GM12878 (cell line): ENCODE measurements at regions not wholly inside any gene's neighbourhood (a gene's known extent, or its start where the extent isn't known, plus 50 kb on each side); places are given as distances from the start of the nearest gene placed in this dataset.

Experiments
- ATAC-seq: fragments of 200-7000 bp; cut with Tn5 transposase; 3 replicates; pipeline ENCODE4 v1.9.1; 2020; ENCODE audit warnings: mild to moderate bottlenecking, moderate library complexity
- BruUV-seq: library from RNA; stranded (reverse); fragments of 400-500 nt; replicated peaks from 2 replicates; lab custom pipeline; 2021; lab: Mats Ljungman, UMichigan
- CTCF ChIA-PET: fragments of 300-600 bp; sonication (Branson Sonifier 250); formaldehyde crosslinking; extraction: SDS; loops from one replicate; lab custom pipeline; 2021; ENCODE audit warnings: inconsistent platforms; lab: Yijun Ruan, JAX
- POLR2A ChIA-PET: fragments of 350-600 bp; formaldehyde crosslinking; extraction: SDS; loops from one replicate; lab custom pipeline; 2021; ENCODE audit warnings: inconsistent platforms; lab: Charles Lee
- RAD21 ChIA-PET: fragments of 300-600 bp; sonication (Branson Sonifier 250); formaldehyde crosslinking; loops from one replicate; lab custom pipeline; 2023; ENCODE audit warnings: antibody characterized with exemption; ENCODE audit not compliant: unreplicated experiment; lab: Charles Lee
- SMC1A ChIA-PET: fragments of 300-600 bp; sonication (Branson Sonifier 250); formaldehyde crosslinking; loops from one replicate; lab custom pipeline; 2023; ENCODE audit not compliant: unreplicated experiment, uncharacterized antibody; lab: Charles Lee
- DNase-seq: peaks from one replicate; pipeline ENCODE4 v3.0.0-alpha.2; 2011; ENCODE audit warnings: low read depth, low spot score
- FAIRE-seq: peaks from 3 replicates; lab custom pipeline; 2011; peaks lifted over from hg19 to GRCh38; lab: Jason Lieb, UNC
- H2AFZ ChIP-seq: 2 replicates; pipeline ENCODE4 v1.6.0; 2011; ENCODE audit warnings: low read depth, low read length, control low read depth; ENCODE audit not compliant: control insufficient read depth
- H3K27ac ChIP-seq: 2 replicates; pipeline ENCODE4 v1.5.1; 2011; ENCODE audit warnings: control low read depth; ENCODE audit not compliant: control insufficient read depth, insufficient read depth
- H3K27me3 ChIP-seq, 2 experiments: replicated peaks in 1 of 2; 2 replicates each; pipeline versions ENCODE4 v1.6.0 to v1.6.1; 2011; ENCODE audit warnings: low read length in 1 of 2; ENCODE audit not compliant: control insufficient read depth in 2 of 2, insufficient read depth in 2 of 2
- H3K36me3 ChIP-seq, 2 experiments: 2 replicates each; pipeline ENCODE4 v1.5.1; 2011; ENCODE audit warnings: low read length in 1 of 2; ENCODE audit not compliant: control insufficient read depth in 2 of 2, insufficient read depth in 2 of 2
- H3K4me1 ChIP-seq: 2 replicates; pipeline ENCODE4 v1.6.1; 2011; ENCODE audit warnings: mild to moderate bottlenecking, low read length, moderate library complexity, mixed read lengths; ENCODE audit not compliant: control insufficient read depth, insufficient read depth
- H3K4me2 ChIP-seq: 2 replicates; pipeline ENCODE4 v1.6.0; 2011; ENCODE audit warnings: control low read depth; ENCODE audit not compliant: control insufficient read depth, insufficient read depth
- H3K4me3 ChIP-seq: fragments of 200-600 bp; sonication (generic); 2 replicates; pipeline ENCODE4 v1.5.1; 2016
- H3K79me2 ChIP-seq: 2 replicates; pipeline ENCODE4 v1.6.0; 2011; ENCODE audit warnings: low read length; ENCODE audit not compliant: control insufficient read depth, insufficient read depth
- H3K9ac ChIP-seq: 2 replicates; pipeline ENCODE4 v1.8.0; 2011; ENCODE audit warnings: low read length, control low read depth, mixed read lengths; ENCODE audit not compliant: control insufficient read depth, insufficient read depth
- H3K9me3 ChIP-seq: replicated peaks from 3 replicates; pipeline ENCODE4 v1.5.1; 2011; ENCODE audit warnings: mild to moderate bottlenecking, low read length; ENCODE audit not compliant: control insufficient read depth, insufficient read depth
- H4K20me1 ChIP-seq: 2 replicates; pipeline ENCODE4 v1.6.0; 2011; ENCODE audit not compliant: control insufficient read depth, insufficient read depth
- ASH2L ChIP-seq: fragments of 300-600, 200-600 bp; sonication (generic); IDR thresholded peaks from 2 replicates; pipeline ENCODE4 v1.6.1; 2017; ENCODE audit warnings: low read depth, mild to moderate bottlenecking, borderline replicate concordance
- CEBPZ ChIP-seq: fragments of 150-350 bp; IDR thresholded peaks from 2 replicates; pipeline ENCODE4 v1.6.1; 2016; ENCODE audit warnings: low read depth, low read length
- CREM ChIP-seq: IDR thresholded peaks from 2 replicates; pipeline ENCODE4 v1.6.1; 2014; ENCODE audit warnings: antibody characterized with exemption, low read depth
- FOS ChIP-seq: IDR thresholded peaks from 3 replicates; pipeline ENCODE4 v1.6.1; 2011; ENCODE audit warnings: borderline replicate concordance; ENCODE audit not compliant: insufficient read length; ENCODE audit errors: extremely low read depth
- MTA3 ChIP-seq: IDR thresholded peaks from 2 replicates; pipeline ENCODE4 v1.6.1; 2012; ENCODE audit warnings: low read length, inconsistent platforms, borderline replicate concordance
- RELB ChIP-seq: fragments of 450-650 bp; IDR thresholded peaks from 2 replicates; pipeline ENCODE4 v1.6.1; 2017; ENCODE audit warnings: low read depth, mild to moderate bottlenecking, moderate library complexity
- SREBF2 ChIP-seq: IDR thresholded peaks from 2 replicates; pipeline ENCODE4 v1.6.1; 2012; ENCODE audit warnings: mild to moderate bottlenecking, low read length
- ZNF687 ChIP-seq: fragments of 450-650 bp; IDR thresholded peaks from 2 replicates; pipeline ENCODE4 v1.6.1; 2017; ENCODE audit warnings: mild to moderate bottlenecking, moderate library complexity
- WGBS: methylation state at CpG from one replicate; pipeline ENCODE4 v1.1.6; 2016; ENCODE audit warnings: low lambda C conversion rate; ENCODE audit not compliant: insufficient replicate concordance, insufficient coverage; ENCODE audit errors: missing lambda C conversion rate; 5-methylcytosine and 5-hydroxymethylcytosine counted together
- in situ Hi-C: fragments of 300-500 bp; cut with MboI; formaldehyde crosslinking; loops from 9 replicates; pipeline ENCODE4 v1.14.3; 2018; ENCODE audit warnings: mixed read lengths
- intact Hi-C: fragments of 100-400 bp; cut with micrococcal nuclease; formaldehyde crosslinking; loops from one replicate; pipeline ENCODE4 v1.14.2; 2022; ENCODE audit not compliant: unreplicated experiment
- TF ChIP-seq, protein P1 (sequence below): fragments of 450-650 bp; IDR thresholded peaks from 2 replicates; pipeline ENCODE4 v1.6.1; 2017; ENCODE audit warnings: mild to moderate bottlenecking
- TF ChIP-seq, protein P2 (sequence below): IDR thresholded peaks from 2 replicates; pipeline ENCODE4 v1.6.1; 2011; ENCODE audit warnings: borderline replicate concordance, low read depth, mild to moderate bottlenecking, moderate library complexity, mixed read lengths, low read length; ENCODE audit not compliant: insufficient read depth; ENCODE audit errors: extremely low read length

DNA sequence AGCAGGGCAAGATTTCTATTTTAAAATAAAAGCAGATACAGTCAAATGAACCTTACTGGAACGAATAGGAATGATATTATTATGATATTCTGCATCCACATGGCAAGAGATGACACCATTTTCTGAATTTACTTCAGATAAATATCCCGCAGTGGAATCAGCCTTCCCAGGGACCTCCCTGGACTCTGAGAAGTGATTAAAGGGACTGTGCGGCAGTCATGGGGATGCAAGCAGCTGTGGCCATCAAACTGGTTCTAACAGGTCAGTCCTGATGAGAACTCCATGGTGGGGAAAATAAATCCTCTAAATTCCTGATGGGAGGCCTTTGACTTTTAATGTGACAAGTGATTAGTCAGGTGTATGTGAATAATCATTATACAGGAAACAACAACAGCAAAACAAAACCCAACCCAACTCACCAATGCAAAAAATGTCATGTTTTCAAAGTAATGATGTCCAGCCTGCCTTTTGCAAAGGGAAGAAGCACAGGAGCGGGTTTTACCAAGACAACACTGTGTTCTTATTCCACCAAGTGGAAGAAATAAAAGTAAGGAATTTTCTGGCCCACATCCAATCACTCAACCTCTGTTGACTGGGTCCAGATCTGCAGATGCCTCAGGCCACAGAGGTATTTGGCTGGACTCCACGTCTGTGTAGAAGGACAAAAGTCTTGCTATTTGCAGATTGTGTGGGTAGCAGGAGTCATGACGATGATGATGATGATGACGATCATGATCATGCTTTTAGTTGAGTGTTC, 61.9 kb upstream of the CITED2 start:
- FAIRE-seq (no peak), ATAC-seq (no peak), DNase-seq (no peak)
- Histone ChIP-seq H3K79me2 (no peaks in the 10 kb centered on the region), H4K20me1 (no peaks in the 10 kb centered on the region), H3K36me3 (no peaks in the 10 kb centered on the region), H3K4me3 (no peak overlapping the region), H3K27ac (no peak overlapping the region), H2AFZ (no peak overlapping the region), H3K9me3 (peaks cover 3% of the 10 kb centered on the region; the same call in 1 of the 3 replicates), H3K27me3 (no peaks in the 10 kb centered on the region), H3K4me1 (no peaks in the 10 kb centered on the region), H3K9ac (no peak overlapping the region), H3K4me2 (no peak overlapping the region)
- in situ Hi-C loops (no loop called here), intact Hi-C loops (loop anchor here (10.0 kb wide), 1 partner anchor 1422 kb away; no protein-coding TSS in a partner anchor)
- POLR2A ChIA-PET: no interaction called here
- BruUV-seq: no TSS peak
- RAD21 ChIA-PET: no interaction called here
- 56% methylated on average over 7 of the region's 7 CpGs for WGBS
- SMC1A ChIA-PET: interaction anchor here (1.2 kb wide), 1 partner anchor 11 kb away, joined by 4 read pairs; no protein-coding TSS in a partner anchor
- CTCF ChIA-PET: no interaction called here
- TF ChIP-seq CEBPZ (no peak), ZNF687 (no peak), ASH2L (no peak), CREM (no peak), FOS (no peak), RELB (no peak), SREBF2 (no peak), MTA3 (no peak)
- TF ChIP-seq, protein P1, sequence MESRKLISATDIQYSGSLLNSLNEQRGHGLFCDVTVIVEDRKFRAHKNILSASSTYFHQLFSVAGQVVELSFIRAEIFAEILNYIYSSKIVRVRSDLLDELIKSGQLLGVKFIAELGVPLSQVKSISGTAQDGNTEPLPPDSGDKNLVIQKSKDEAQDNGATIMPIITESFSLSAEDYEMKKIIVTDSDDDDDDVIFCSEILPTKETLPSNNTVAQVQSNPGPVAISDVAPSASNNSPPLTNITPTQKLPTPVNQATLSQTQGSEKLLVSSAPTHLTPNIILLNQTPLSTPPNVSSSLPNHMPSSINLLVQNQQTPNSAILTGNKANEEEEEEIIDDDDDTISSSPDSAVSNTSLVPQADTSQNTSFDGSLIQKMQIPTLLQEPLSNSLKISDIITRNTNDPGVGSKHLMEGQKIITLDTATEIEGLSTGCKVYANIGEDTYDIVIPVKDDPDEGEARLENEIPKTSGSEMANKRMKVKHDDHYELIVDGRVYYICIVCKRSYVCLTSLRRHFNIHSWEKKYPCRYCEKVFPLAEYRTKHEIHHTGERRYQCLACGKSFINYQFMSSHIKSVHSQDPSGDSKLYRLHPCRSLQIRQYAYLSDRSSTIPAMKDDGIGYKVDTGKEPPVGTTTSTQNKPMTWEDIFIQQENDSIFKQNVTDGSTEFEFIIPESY: no peak
- TF ChIP-seq, protein P2, sequence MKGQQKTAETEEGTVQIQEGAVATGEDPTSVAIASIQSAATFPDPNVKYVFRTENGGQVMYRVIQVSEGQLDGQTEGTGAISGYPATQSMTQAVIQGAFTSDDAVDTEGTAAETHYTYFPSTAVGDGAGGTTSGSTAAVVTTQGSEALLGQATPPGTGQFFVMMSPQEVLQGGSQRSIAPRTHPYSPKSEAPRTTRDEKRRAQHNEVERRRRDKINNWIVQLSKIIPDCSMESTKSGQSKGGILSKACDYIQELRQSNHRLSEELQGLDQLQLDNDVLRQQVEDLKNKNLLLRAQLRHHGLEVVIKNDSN: no peak
